Hematopoietic multipotent progenitor cell (in vitro differentiated cells): ENCODE measurements at regions not wholly inside any gene's neighbourhood (a gene's known extent, or its start where the extent isn't known, plus 50 kb on each side); places are given as distances from the start of the nearest gene placed in this dataset.
"Not testable (repeated sequence)": the region's sequence is repeated elsewhere in the genome, so short reads cannot be mapped to it uniquely, and the experiment has no call there.

Experiments
- DNase-seq, 3 donors: peaks; one replicate each; pipeline ENCODE4 v3.0.0-alpha.2; 2011 to 2015; ENCODE audit warnings: low read depth in 2 of 3, low spot score in 2 of 3

- no peak for DNase-seq
Observed at GRCh38 chr12:87439990-87440827, 589.0 kb downstream of the C12orf50 start.

- no peak for DNase-seq
Observed at GRCh38 chr12:87430444-87430843, 598.8 kb downstream of the C12orf50 start.

- no peak for DNase-seq
Observed at GRCh38 chr12:87428701-87429277, 600.4 kb downstream of the C12orf50 start.

- no peak for DNase-seq
Observed at GRCh38 chr12:87427770-87428169, 601.4 kb downstream of the C12orf50 start.

- DNase-seq, result no peak
Observed at GRCh38 chr12:87425942-87426554, 603.2 kb downstream of the C12orf50 start.

- DNase-seq, result not testable (repeated sequence)
Observed at GRCh38 chr12:87421233-87421632, 608.0 kb downstream of the C12orf50 start.

GRCh38 chr12:87413784-87414183 lies 615.4 kb downstream of the C12orf50 start:
- no peak for DNase-seq

GRCh38 chr12:87406926-87407325 lies 622.3 kb downstream of the C12orf50 start:
- DNase-seq, result no peak

- no peak for DNase-seq
Observed at GRCh38 chr12:87405918-87406317, 623.3 kb downstream of the C12orf50 start.

GRCh38 chr12:87394168-87394567 lies 635.0 kb downstream of the C12orf50 start:
- not testable (repeated sequence) for DNase-seq

GRCh38 chr12:87388376-87388775 lies 640.8 kb downstream of the C12orf50 start:
- no peak for DNase-seq

GRCh38 chr12:87385322-87385721 lies 643.9 kb downstream of the C12orf50 start:
- no peak for DNase-seq

GRCh38 chr12:87384226-87384625 lies 645.0 kb downstream of the C12orf50 start:
- DNase-seq, result no peak

- no peak for DNase-seq
Observed at GRCh38 chr12:87383680-87384079, 645.5 kb downstream of the C12orf50 start.

- DNase-seq, result no peak
Observed at GRCh38 chr12:87382959-87383566, 646.1 kb downstream of the C12orf50 start.

- DNase-seq, result no peak
Observed at GRCh38 chr12:87382436-87382835, 646.8 kb downstream of the C12orf50 start.

- peak in 1 of 3 donors; percentile 44 for DNase-seq
Observed at GRCh38 chr12:87381742-87382141, 647.5 kb downstream of the C12orf50 start.

GRCh38 chr12:87378526-87378925 lies 650.7 kb downstream of the C12orf50 start:
- DNase-seq, result no peak

GRCh38 chr12:87376722-87377121 lies 652.5 kb downstream of the C12orf50 start:
- DNase-seq, result no peak

GRCh38 chr12:87369161-87369560 lies 660.0 kb downstream of the C12orf50 start:
- DNase-seq, result no peak

- no peak for DNase-seq
Observed at GRCh38 chr12:87368259-87368658, 660.9 kb downstream of the C12orf50 start.
